MM.1S (cell line): ENCODE measurements at regions not wholly inside any gene's neighbourhood (a gene's known extent, or its start where the extent isn't known, plus 50 kb on each side); places are given as distances from the start of the nearest gene placed in this dataset.

Experiments used
- DNase-seq: peaks from one replicate; pipeline ENCODE4 v3.0.0-alpha.2; 2015
- H2AFZ ChIP-seq: fragments of 300-600 bp; sonication (generic); 2 replicates; pipeline ENCODE4 v1.6.0; 2016; ENCODE audit warnings: antibody characterized with exemption, low read length
- H3F3A ChIP-seq: fragments of 300-600 bp; sonication (generic); 2 replicates; pipeline ENCODE4 v1.6.1; 2016; ENCODE audit warnings: mild to moderate bottlenecking, antibody characterized with exemption, low read length, moderate library complexity, mixed read lengths; ENCODE audit not compliant: insufficient read depth
- H3K27ac ChIP-seq: fragments of 300-600 bp; sonication (generic); 2 replicates; pipeline ENCODE4 v1.5.1; 2016; ENCODE audit warnings: mild to moderate bottlenecking, low read length
- H3K27me3 ChIP-seq: fragments of 300-600 bp; sonication (generic); replicated peaks from 2 replicates; pipeline ENCODE4 v1.6.0; 2016; ENCODE audit warnings: low read length; ENCODE audit not compliant: insufficient read depth
- H3K36me3 ChIP-seq: fragments of 300-600 bp; sonication (generic); replicated peaks from 2 replicates; pipeline ENCODE4 v1.6.1; 2016; ENCODE audit warnings: mild to moderate bottlenecking, low read length, mixed read lengths; ENCODE audit not compliant: insufficient read depth
- H3K4me1 ChIP-seq: fragments of 300-600 bp; sonication (generic); 2 replicates; pipeline ENCODE4 v1.6.1; 2016; ENCODE audit warnings: low read length, mixed read lengths
- H3K4me2 ChIP-seq: fragments of 300-600 bp; sonication (generic); 2 replicates; pipeline ENCODE4 v1.6.0; 2016; ENCODE audit warnings: low read depth, low read length
- H3K4me3 ChIP-seq: fragments of 300-600 bp; sonication (generic); 2 replicates; pipeline ENCODE4 v1.5.1; 2016; ENCODE audit warnings: low read length, mixed read lengths
- H3K79me2 ChIP-seq: fragments of 300-600 bp; sonication (generic); 2 replicates; pipeline ENCODE4 v1.6.1; 2016; ENCODE audit warnings: mixed run types, low read length, mixed read lengths
- H3K9ac ChIP-seq: fragments of 300-600 bp; sonication (generic); 2 replicates; pipeline ENCODE4 v1.6.1; 2016; ENCODE audit warnings: low read length, mixed read lengths
- H3K9me2 ChIP-seq: fragments of 300-600 bp; sonication (generic); replicated peaks from 2 replicates; pipeline ENCODE4 v1.6.1; 2016; ENCODE audit warnings: mild to moderate bottlenecking, low read length, mixed read lengths; ENCODE audit not compliant: insufficient read depth
- H3K9me3 ChIP-seq: fragments of 300-600 bp; sonication (generic); replicated peaks from 2 replicates; pipeline ENCODE4 v1.6.1; 2016; ENCODE audit warnings: mild to moderate bottlenecking, low read length, mixed read lengths; ENCODE audit not compliant: insufficient read depth
- H4K20me1 ChIP-seq: fragments of 300-600 bp; sonication (generic); 2 replicates; pipeline ENCODE4 v1.6.1; 2016; ENCODE audit warnings: mild to moderate bottlenecking, low read length, moderate library complexity, mixed read lengths; ENCODE audit not compliant: insufficient read depth
- CTCF ChIP-seq: fragments of 300-600 bp; sonication (generic); IDR thresholded peaks from 2 replicates; pipeline ENCODE4 v1.5.1; 2016; ENCODE audit warnings: antibody characterized with exemption, low read length, mixed read lengths
- EZH2 ChIP-seq: fragments of 300-600 bp; sonication (generic); optimal IDR thresholded peaks from 2 replicates; pipeline ENCODE3; 2017; ENCODE audit warnings: low read depth, mild to moderate bottlenecking, antibody characterized with exemption, low read length, mixed read lengths
- EZH2phosphoT487 ChIP-seq: fragments of 300-600 bp; sonication (generic); IDR thresholded peaks from 2 replicates; pipeline ENCODE4 v1.6.1; 2018; ENCODE audit warnings: antibody characterized with exemption, low read length

- no peak for DNase-seq
Measured at GRCh38 chr6:44010411-44011349, 116.6 kb downstream of the MRPL14 start.

GRCh38 chr6:44009425-44010321 is 117.6 kb downstream of the MRPL14 start:
- H3K9me3 ChIP-seq: no peaks in the 10 kb centered on the region
- H3K27ac ChIP-seq: no peak overlapping the region
- no peak overlapping the region for H3K4me3 ChIP-seq
- no peak overlapping the region for H3K4me2 ChIP-seq
- no peak for TF ChIP-seq CTCF
- no peak for TF ChIP-seq EZH2
- no peaks in the 10 kb centered on the region for H3K9me2 ChIP-seq
- H3K36me3 ChIP-seq: no peaks in the 10 kb centered on the region
- no peak for DNase-seq
- H4K20me1 ChIP-seq: no peaks in the 10 kb centered on the region
- no peaks in the 10 kb centered on the region for H3F3A ChIP-seq
- H3K27me3 ChIP-seq: no peaks in the 10 kb centered on the region
- no peak overlapping the region for H3K9ac ChIP-seq
- no peak overlapping the region for H2AFZ ChIP-seq
- H3K4me1 ChIP-seq: no peaks in the 10 kb centered on the region
- no peaks in the 10 kb centered on the region for H3K79me2 ChIP-seq

More at GRCh38 chr6:44010411-44011349, 116.6 kb downstream of the MRPL14 start:
- Histone ChIP-seq H2AFZ (no peak overlapping the region), H3K9ac (no peak overlapping the region), H3K27ac (no peak overlapping the region), H3K4me3 (no peak overlapping the region), H3K9me3 (no peaks in the 10 kb centered on the region), H4K20me1 (no peaks in the 10 kb centered on the region), H3K4me2 (no peak overlapping the region), H3K36me3 (no peaks in the 10 kb centered on the region), H3K4me1 (no peaks in the 10 kb centered on the region), H3K9me2 (no peaks in the 10 kb centered on the region), H3F3A (no peaks in the 10 kb centered on the region), H3K79me2 (no peaks in the 10 kb centered on the region), H3K27me3 (no peaks in the 10 kb centered on the region)
- TF ChIP-seq EZH2 (no peak), EZH2phosphoT487 (no peak), CTCF (no peak)

- no peaks in the 10 kb centered on the region for H4K20me1 ChIP-seq
- H3K4me1 ChIP-seq: no peaks in the 10 kb centered on the region
- no peaks in the 10 kb centered on the region for H3K36me3 ChIP-seq
- 0 out of 2 replicates have a peak, but pooled peaks cover under 1% of the 10 kb centered on the region for H3K27me3 ChIP-seq
- H3K9ac ChIP-seq: no peak overlapping the region
- DNase-seq: no peak
- H3K9me3 ChIP-seq: no peaks in the 10 kb centered on the region
- TF ChIP-seq EZH2phosphoT487: no peak
- H3K4me3 ChIP-seq: no peak overlapping the region
- no peaks in the 10 kb centered on the region for H3K79me2 ChIP-seq
- H3F3A ChIP-seq: no peaks in the 10 kb centered on the region
- no peak overlapping the region for H3K27ac ChIP-seq
- no peak overlapping the region for H3K4me2 ChIP-seq
- no peak overlapping the region for H2AFZ ChIP-seq
- no peaks in the 10 kb centered on the region for H3K9me2 ChIP-seq
Measured at GRCh38 chr6:44008821-44009370, 118.4 kb downstream of the MRPL14 start.
